Osteocyte (in vitro differentiated cells): ENCODE measurements at regions not wholly inside any gene's neighbourhood (a gene's known extent, or its start where the extent isn't known, plus 50 kb on each side); places are given as distances from the start of the nearest gene placed in this dataset.
"Not testable (repeated sequence)": the region's sequence is repeated elsewhere in the genome, so short reads cannot be mapped to it uniquely, and the experiment has no call there.

Source experiments
- DNase-seq: peaks from one replicate; pipeline ENCODE4 v3.0.0; 2021; ENCODE audit warnings: mixed read lengths; ENCODE audit not compliant: unreplicated experiment; ENCODE audit errors: extremely low spot score
- H3K27ac Mint-ChIP-seq: one replicate; pipeline ENCODE4 v1.8.0; 2021; ENCODE audit warnings: mild to moderate bottlenecking, mixed read lengths; ENCODE audit not compliant: unreplicated experiment
- H3K27me3 Mint-ChIP-seq: one replicate; pipeline ENCODE4 v1.8.0; 2021; ENCODE audit warnings: mixed read lengths; ENCODE audit not compliant: unreplicated experiment
- H3K36me3 Mint-ChIP-seq: one replicate; pipeline ENCODE4 v1.8.0; 2021; ENCODE audit warnings: mixed read lengths; ENCODE audit not compliant: unreplicated experiment
- H3K4me1 Mint-ChIP-seq: one replicate; pipeline ENCODE4 v1.8.0; 2021; ENCODE audit warnings: mixed read lengths; ENCODE audit not compliant: unreplicated experiment
- H3K4me3 Mint-ChIP-seq: one replicate; pipeline ENCODE4 v1.8.0; 2021; ENCODE audit warnings: mild to moderate bottlenecking, moderate library complexity, mixed read lengths; ENCODE audit not compliant: unreplicated experiment
- H3K9me3 Mint-ChIP-seq: one replicate; pipeline ENCODE4 v1.8.0; 2021; ENCODE audit warnings: mixed read lengths; ENCODE audit not compliant: unreplicated experiment
- TF ChIP-seq, protein P1 (sequence below): fragments of 200-600 bp; sonication (generic); IDR thresholded peaks from 2 replicates; pipeline ENCODE4 v1.5.0; 2021; ENCODE audit warnings: antibody characterized with exemption, mild to moderate bottlenecking, moderate library complexity

GRCh38 chr7:113198226-113198625, 79.9 kb upstream of the SMIM30 start:
- H3K27ac Mint-ChIP-seq = no peak overlapping the region
- no peak for DNase-seq
- H3K4me3 Mint-ChIP-seq = no peak overlapping the region

DNA sequence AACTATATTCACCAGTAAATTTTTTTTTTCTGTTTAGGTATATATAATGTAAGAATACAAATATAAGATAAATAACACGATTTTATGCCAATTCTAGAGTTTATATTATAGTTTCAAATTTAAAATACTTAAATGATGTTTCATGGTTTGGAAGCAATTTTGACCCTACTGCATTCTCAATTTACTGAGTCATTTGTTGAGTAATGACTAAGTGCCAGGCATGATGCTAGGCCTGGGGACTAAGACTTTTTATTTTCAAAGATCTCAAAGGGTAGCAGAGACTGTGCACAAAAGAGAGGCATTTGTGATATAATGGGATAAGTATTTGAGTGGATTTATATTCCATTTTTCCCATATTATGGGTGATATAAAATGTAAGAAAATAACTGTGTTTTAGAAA, 78.9 kb upstream of the SMIM30 start:
- H3K4me1 Mint-ChIP-seq = peaks cover 16% of the 10 kb centered on the region
- no peak for DNase-seq
- H3K9me3 Mint-ChIP-seq = peaks cover 5% of the 10 kb centered on the region
- no peaks in the 10 kb centered on the region for H3K27me3 Mint-ChIP-seq
- no peak overlapping the region for H3K4me3 Mint-ChIP-seq
- TF ChIP-seq, protein P1, sequence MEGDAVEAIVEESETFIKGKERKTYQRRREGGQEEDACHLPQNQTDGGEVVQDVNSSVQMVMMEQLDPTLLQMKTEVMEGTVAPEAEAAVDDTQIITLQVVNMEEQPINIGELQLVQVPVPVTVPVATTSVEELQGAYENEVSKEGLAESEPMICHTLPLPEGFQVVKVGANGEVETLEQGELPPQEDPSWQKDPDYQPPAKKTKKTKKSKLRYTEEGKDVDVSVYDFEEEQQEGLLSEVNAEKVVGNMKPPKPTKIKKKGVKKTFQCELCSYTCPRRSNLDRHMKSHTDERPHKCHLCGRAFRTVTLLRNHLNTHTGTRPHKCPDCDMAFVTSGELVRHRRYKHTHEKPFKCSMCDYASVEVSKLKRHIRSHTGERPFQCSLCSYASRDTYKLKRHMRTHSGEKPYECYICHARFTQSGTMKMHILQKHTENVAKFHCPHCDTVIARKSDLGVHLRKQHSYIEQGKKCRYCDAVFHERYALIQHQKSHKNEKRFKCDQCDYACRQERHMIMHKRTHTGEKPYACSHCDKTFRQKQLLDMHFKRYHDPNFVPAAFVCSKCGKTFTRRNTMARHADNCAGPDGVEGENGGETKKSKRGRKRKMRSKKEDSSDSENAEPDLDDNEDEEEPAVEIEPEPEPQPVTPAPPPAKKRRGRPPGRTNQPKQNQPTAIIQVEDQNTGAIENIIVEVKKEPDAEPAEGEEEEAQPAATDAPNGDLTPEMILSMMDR = no peak
- H3K36me3 Mint-ChIP-seq = no peaks in the 10 kb centered on the region
- H3K27ac Mint-ChIP-seq = peak overlapping the region; percentile 51

More at GRCh38 chr7:113198226-113198625, 79.9 kb upstream of the SMIM30 start:
- peaks cover 5% of the 10 kb centered on the region for H3K9me3 Mint-ChIP-seq
- peaks cover 16% of the 10 kb centered on the region for H3K4me1 Mint-ChIP-seq
- H3K36me3 Mint-ChIP-seq = no peaks in the 10 kb centered on the region
- H3K27me3 Mint-ChIP-seq = no peaks in the 10 kb centered on the region
- TF ChIP-seq, protein P1 = no peak

DNA sequence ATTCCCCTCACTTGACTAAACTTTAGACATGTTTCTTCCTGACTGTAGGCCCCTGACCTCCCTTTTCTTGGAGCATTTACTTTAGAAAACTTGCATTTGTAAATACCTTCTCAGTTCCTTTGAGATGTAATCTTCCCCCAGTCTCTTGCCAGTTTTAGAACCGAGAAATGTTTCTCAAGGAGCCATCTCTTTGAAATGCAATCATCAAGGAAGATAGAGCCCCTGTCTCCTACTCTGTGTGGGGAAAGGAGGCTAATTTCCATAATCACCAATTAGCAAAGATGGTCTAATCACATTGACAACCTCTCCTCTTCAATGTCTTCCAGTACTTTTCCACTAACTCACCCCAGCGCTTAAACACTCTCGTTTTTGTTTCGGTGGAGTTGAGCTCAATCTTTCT, 70.0 kb upstream of the SMIM30 start:
- no peaks in the 10 kb centered on the region for H3K27me3 Mint-ChIP-seq

GRCh38 chr7:113179313-113179712, 61.0 kb upstream of the SMIM30 start:
- DNase-seq = no peak
- no peaks in the 10 kb centered on the region for H3K27me3 Mint-ChIP-seq
- no peaks in the 10 kb centered on the region for H3K36me3 Mint-ChIP-seq
- H3K4me1 Mint-ChIP-seq = peaks cover 13% of the 10 kb centered on the region
- H3K27ac Mint-ChIP-seq = no peak overlapping the region
- peaks cover 13% of the 10 kb centered on the region for H3K9me3 Mint-ChIP-seq
- TF ChIP-seq, protein P1 = no peak
- H3K4me3 Mint-ChIP-seq = no peak overlapping the region

More for the DNA sequence above, 70.0 kb upstream of the SMIM30 start:
- Mint-ChIP-seq H3K4me1 (peaks cover 11% of the 10 kb centered on the region), H3K36me3 (no peaks in the 10 kb centered on the region), H3K4me3 (no peak overlapping the region), H3K9me3 (peaks cover 4% of the 10 kb centered on the region), H3K27ac (no peak overlapping the region)
- DNase-seq = no peak
- TF ChIP-seq, protein P1 = no peak

DNA sequence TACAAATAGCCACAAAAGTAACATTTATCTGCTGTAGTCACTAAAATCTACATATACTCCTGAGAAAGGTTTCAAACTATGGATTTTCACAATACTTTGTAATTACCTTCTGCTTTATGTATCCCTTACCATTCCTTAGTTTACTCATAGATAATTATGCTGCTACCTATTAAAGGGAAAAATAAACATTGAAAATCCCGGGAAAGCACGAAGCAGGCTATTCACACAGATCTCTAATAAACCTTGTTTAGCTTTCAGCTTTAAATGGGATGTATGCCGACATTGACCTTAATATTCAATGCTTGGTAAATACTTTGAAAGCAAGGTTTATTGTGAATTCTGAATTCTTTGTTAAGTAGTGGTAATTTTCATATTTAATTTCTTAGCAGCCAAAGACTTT, 58.5 kb upstream of the SMIM30 start:
- H3K4me1 Mint-ChIP-seq = peaks cover 19% of the 10 kb centered on the region
- H3K4me3 Mint-ChIP-seq = no peak overlapping the region
- no peak overlapping the region for H3K27ac Mint-ChIP-seq
- peaks cover 17% of the 10 kb centered on the region for H3K9me3 Mint-ChIP-seq
- DNase-seq = no peak
- no peaks in the 10 kb centered on the region for H3K36me3 Mint-ChIP-seq
- TF ChIP-seq, protein P1 = no peak
- H3K27me3 Mint-ChIP-seq = no peaks in the 10 kb centered on the region

- not testable (repeated sequence) for H3K27me3 Mint-ChIP-seq, DNase-seq, H3K27ac Mint-ChIP-seq, H3K4me3 Mint-ChIP-seq, H3K36me3 Mint-ChIP-seq
- Mint-ChIP-seq H3K9me3 (peaks cover 17% of the 10 kb centered on the region), H3K4me1 (peaks cover 21% of the 10 kb centered on the region)
Observed at GRCh38 chr7:113176180-113176579, 57.8 kb upstream of the SMIM30 start.
